ENCODE measurements at regions not wholly inside any gene's neighbourhood (a gene's known extent, or its start where the extent isn't known, plus 50 kb on each side); places are given as distances from the start of the nearest gene placed in this dataset.
"Not testable (repeated sequence)": the region's sequence is repeated elsewhere in the genome, so short reads cannot be mapped to it uniquely, and the experiment has no call there.

GRCh38 chr7:66459783-66460413, 168.8 kb upstream of the KCTD7 start:
- H3K4me1 ChIP-seq (ENCODE audit: control insufficient read depth, insufficient read depth, low read length); H3K9me3 ChIP-seq (ENCODE audit: control insufficient read depth, low read length); H3K27me3 ChIP-seq (ENCODE audit: control insufficient read depth, insufficient read depth, low read length); H3K4me3 ChIP-seq (ENCODE audit: low read length); H3K36me3 ChIP-seq (ENCODE audit: control insufficient read depth, insufficient read depth, low read length); H3K9ac ChIP-seq (ENCODE audit: low read length): not testable (repeated sequence)

GRCh38 chr7:66460921-66461361, 167.7 kb upstream of the KCTD7 start:
- Histone ChIP-seq H3K4me3 (ENCODE audit: low read length) (no peak overlapping the region), H3K27me3 (ENCODE audit: control insufficient read depth, insufficient read depth, low read length) (no peaks in the 10 kb centered on the region), H3K9me3 (ENCODE audit: control insufficient read depth, low read length) (no peaks in the 10 kb centered on the region), H3K36me3 (ENCODE audit: control insufficient read depth, insufficient read depth, low read length) (no peaks in the 10 kb centered on the region), H3K4me1 (ENCODE audit: control insufficient read depth, insufficient read depth, low read length) (no peaks in the 10 kb centered on the region), H3K9ac (ENCODE audit: low read length) (no peak overlapping the region)

GRCh38 chr7:66461397-66461796, 167.3 kb upstream of the KCTD7 start:
- H3K4me3 ChIP-seq (ENCODE audit: low read length); H3K9ac ChIP-seq (ENCODE audit: low read length); H3K4me1 ChIP-seq (ENCODE audit: control insufficient read depth, insufficient read depth, low read length); H3K9me3 ChIP-seq (ENCODE audit: control insufficient read depth, low read length); H3K36me3 ChIP-seq (ENCODE audit: control insufficient read depth, insufficient read depth, low read length); H3K27me3 ChIP-seq (ENCODE audit: control insufficient read depth, insufficient read depth, low read length): not testable (repeated sequence)

- not testable (repeated sequence) for H3K9me3 ChIP-seq (ENCODE audit: control insufficient read depth, low read length); H3K4me3 ChIP-seq (ENCODE audit: low read length); H3K9ac ChIP-seq (ENCODE audit: low read length); H3K27me3 ChIP-seq (ENCODE audit: control insufficient read depth, insufficient read depth, low read length); H3K36me3 ChIP-seq (ENCODE audit: control insufficient read depth, insufficient read depth, low read length); H3K4me1 ChIP-seq (ENCODE audit: control insufficient read depth, insufficient read depth, low read length)
These were observed 165.8 kb upstream of the KCTD7 start for GRCh38 chr7:66462831-66463230.

- Histone ChIP-seq H3K36me3 (ENCODE audit: control insufficient read depth, insufficient read depth, low read length) (no peaks in the 10 kb centered on the region), H3K9ac (ENCODE audit: low read length) (no peak overlapping the region), H3K9me3 (ENCODE audit: control insufficient read depth, low read length) (no peaks in the 10 kb centered on the region), H3K27me3 (ENCODE audit: control insufficient read depth, insufficient read depth, low read length) (no peaks in the 10 kb centered on the region), H3K4me3 (ENCODE audit: low read length) (no peak overlapping the region), H3K4me1 (ENCODE audit: control insufficient read depth, insufficient read depth, low read length) (no peaks in the 10 kb centered on the region)
These were observed 164.6 kb upstream of the KCTD7 start for GRCh38 chr7:66464059-66464458.

GRCh38 chr7:66466081-66466600, 162.5 kb upstream of the KCTD7 start:
- no peaks in the 10 kb centered on the region for H3K4me1 ChIP-seq (ENCODE audit: control insufficient read depth, insufficient read depth, low read length)
- H3K36me3 ChIP-seq (ENCODE audit: control insufficient read depth, insufficient read depth, low read length) = no peaks in the 10 kb centered on the region
- H3K9ac ChIP-seq (ENCODE audit: low read length) = no peak overlapping the region
- no peaks in the 10 kb centered on the region for H3K9me3 ChIP-seq (ENCODE audit: control insufficient read depth, low read length)
- H3K4me3 ChIP-seq (ENCODE audit: low read length) = no peak overlapping the region
- H3K27me3 ChIP-seq (ENCODE audit: control insufficient read depth, insufficient read depth, low read length) = no peaks in the 10 kb centered on the region

GRCh38 chr7:66467887-66468286, 160.8 kb upstream of the KCTD7 start:
- Histone ChIP-seq H3K9me3 (ENCODE audit: control insufficient read depth, low read length) (no peaks in the 10 kb centered on the region), H3K36me3 (ENCODE audit: control insufficient read depth, insufficient read depth, low read length) (no peaks in the 10 kb centered on the region), H3K27me3 (ENCODE audit: control insufficient read depth, insufficient read depth, low read length) (no peaks in the 10 kb centered on the region), H3K4me3 (ENCODE audit: low read length) (no peak overlapping the region), H3K4me1 (ENCODE audit: control insufficient read depth, insufficient read depth, low read length) (no peaks in the 10 kb centered on the region), H3K9ac (ENCODE audit: low read length) (no peak overlapping the region)

GRCh38 chr7:66473064-66473463, 155.6 kb upstream of the KCTD7 start:
- H3K9ac ChIP-seq (ENCODE audit: low read length); H3K4me3 ChIP-seq (ENCODE audit: low read length); H3K36me3 ChIP-seq (ENCODE audit: control insufficient read depth, insufficient read depth, low read length); H3K4me1 ChIP-seq (ENCODE audit: control insufficient read depth, insufficient read depth, low read length); H3K27me3 ChIP-seq (ENCODE audit: control insufficient read depth, insufficient read depth, low read length); H3K9me3 ChIP-seq (ENCODE audit: control insufficient read depth, low read length): not testable (repeated sequence)

GRCh38 chr7:66474441-66474840, 154.2 kb upstream of the KCTD7 start:
- Histone ChIP-seq H3K9me3 (ENCODE audit: control insufficient read depth, low read length) (no peaks in the 10 kb centered on the region), H3K36me3 (ENCODE audit: control insufficient read depth, insufficient read depth, low read length) (no peaks in the 10 kb centered on the region), H3K4me3 (ENCODE audit: low read length) (no peak overlapping the region), H3K27me3 (ENCODE audit: control insufficient read depth, insufficient read depth, low read length) (no peaks in the 10 kb centered on the region), H3K9ac (ENCODE audit: low read length) (no peak overlapping the region), H3K4me1 (ENCODE audit: control insufficient read depth, insufficient read depth, low read length) (no peaks in the 10 kb centered on the region)

- not testable (repeated sequence) for H3K4me3 ChIP-seq (ENCODE audit: low read length); H3K36me3 ChIP-seq (ENCODE audit: control insufficient read depth, insufficient read depth, low read length); H3K9ac ChIP-seq (ENCODE audit: low read length); H3K27me3 ChIP-seq (ENCODE audit: control insufficient read depth, insufficient read depth, low read length); H3K9me3 ChIP-seq (ENCODE audit: control insufficient read depth, low read length); H3K4me1 ChIP-seq (ENCODE audit: control insufficient read depth, insufficient read depth, low read length)
These were observed 152.6 kb upstream of the KCTD7 start for GRCh38 chr7:66476056-66476455.

GRCh38 chr7:66477822-66478397, 150.8 kb upstream of the KCTD7 start:
- H3K36me3 ChIP-seq (ENCODE audit: control insufficient read depth, insufficient read depth, low read length); H3K27me3 ChIP-seq (ENCODE audit: control insufficient read depth, insufficient read depth, low read length); H3K4me3 ChIP-seq (ENCODE audit: low read length); H3K4me1 ChIP-seq (ENCODE audit: control insufficient read depth, insufficient read depth, low read length); H3K9ac ChIP-seq (ENCODE audit: low read length); H3K9me3 ChIP-seq (ENCODE audit: control insufficient read depth, low read length): not testable (repeated sequence)

- not testable (repeated sequence) for H3K9me3 ChIP-seq (ENCODE audit: control insufficient read depth, low read length); H3K4me3 ChIP-seq (ENCODE audit: low read length); H3K4me1 ChIP-seq (ENCODE audit: control insufficient read depth, insufficient read depth, low read length); H3K27me3 ChIP-seq (ENCODE audit: control insufficient read depth, insufficient read depth, low read length); H3K36me3 ChIP-seq (ENCODE audit: control insufficient read depth, insufficient read depth, low read length); H3K9ac ChIP-seq (ENCODE audit: low read length)
These were observed 147.5 kb upstream of the KCTD7 start for GRCh38 chr7:66481229-66481628.

- not testable (repeated sequence) for H3K4me1 ChIP-seq (ENCODE audit: control insufficient read depth, insufficient read depth, low read length); H3K4me3 ChIP-seq (ENCODE audit: low read length)
These were observed 139.6 kb upstream of the KCTD7 start for GRCh38 chr7:66489065-66489464.

More at GRCh38 chr7:66489065-66489464, 139.6 kb upstream of the KCTD7 start:
- not testable (repeated sequence) for H3K27me3 ChIP-seq (ENCODE audit: control insufficient read depth, insufficient read depth, low read length); H3K9ac ChIP-seq (ENCODE audit: low read length); H3K36me3 ChIP-seq (ENCODE audit: control insufficient read depth, insufficient read depth, low read length); H3K9me3 ChIP-seq (ENCODE audit: control insufficient read depth, low read length)
